T1000 (cell line): ENCODE measurements at regions not wholly inside any gene's neighbourhood (a gene's known extent, or its start where the extent isn't known, plus 50 kb on each side); places are given as distances from the start of the nearest gene placed in this dataset.

Experiments used
- DNase-seq: peaks from one replicate; lab custom pipeline; 2025; ENCODE audit warnings: mixed read lengths; lab: John Stamatoyannopoulos, UW

- DNase-seq: no peak
These were observed 544.6 kb upstream of the ZEB2 start for GRCh38 chr2:145064511-145064910.

DNA sequence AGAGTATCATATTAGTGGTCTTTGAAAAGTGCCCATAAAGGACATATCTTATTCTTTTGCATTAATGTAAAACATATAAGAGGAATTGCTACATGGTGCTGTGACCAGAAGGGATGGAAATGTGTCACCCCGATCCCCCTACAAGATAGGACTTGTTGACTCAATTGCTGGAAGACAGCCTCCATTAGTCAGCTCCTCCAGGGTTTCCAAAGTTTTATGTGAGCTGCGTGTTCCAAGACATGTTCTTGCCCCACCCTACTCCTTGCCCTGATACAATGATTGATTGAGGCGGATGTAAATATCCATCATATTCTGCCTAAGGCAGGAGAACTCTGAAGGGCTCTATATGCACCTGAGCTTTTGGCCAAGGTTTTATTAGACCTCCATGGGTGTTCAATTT lies 541.0 kb upstream of the ZEB2 start:
- DNase-seq: no peak

DNA sequence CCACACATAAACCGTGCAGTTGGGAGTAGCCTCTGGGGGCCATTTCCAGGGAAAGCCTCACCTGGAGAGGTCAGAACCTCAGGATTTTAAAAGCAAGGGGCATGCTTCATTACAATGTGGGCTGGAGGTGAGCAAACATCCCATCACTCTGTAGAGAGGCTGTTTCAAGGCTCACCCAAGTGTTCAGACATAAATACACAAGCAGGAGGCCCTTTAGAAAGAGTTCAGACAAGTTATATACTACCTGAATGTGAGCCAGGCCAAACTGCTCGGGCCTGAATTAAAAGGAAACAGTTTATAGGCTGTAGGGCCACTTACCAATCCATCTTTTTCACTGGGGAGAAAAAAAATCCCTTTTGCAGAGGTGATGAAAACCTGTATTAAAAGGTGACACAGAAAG lies 540.0 kb upstream of the ZEB2 start:
- no peak for DNase-seq

DNA sequence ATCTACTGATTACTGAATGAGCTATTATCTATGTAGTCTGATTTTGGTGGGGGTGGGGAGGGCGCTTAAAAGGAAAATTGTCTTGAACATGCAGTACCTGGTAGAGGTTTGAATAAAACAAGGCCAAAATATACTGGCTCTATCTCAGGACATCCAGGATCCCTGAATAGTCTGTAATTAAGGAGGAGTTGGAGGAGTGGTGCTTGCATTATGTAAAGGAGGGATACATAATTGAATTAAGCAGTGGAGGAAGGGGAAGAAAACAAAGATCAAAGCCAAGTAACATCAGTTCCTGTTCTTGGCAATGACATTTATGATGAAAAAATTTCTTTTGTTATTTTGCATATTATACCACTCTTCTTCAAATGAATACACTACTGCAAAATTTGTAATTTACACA lies 539.4 kb upstream of the ZEB2 start:
- DNase-seq: no peak

DNA sequence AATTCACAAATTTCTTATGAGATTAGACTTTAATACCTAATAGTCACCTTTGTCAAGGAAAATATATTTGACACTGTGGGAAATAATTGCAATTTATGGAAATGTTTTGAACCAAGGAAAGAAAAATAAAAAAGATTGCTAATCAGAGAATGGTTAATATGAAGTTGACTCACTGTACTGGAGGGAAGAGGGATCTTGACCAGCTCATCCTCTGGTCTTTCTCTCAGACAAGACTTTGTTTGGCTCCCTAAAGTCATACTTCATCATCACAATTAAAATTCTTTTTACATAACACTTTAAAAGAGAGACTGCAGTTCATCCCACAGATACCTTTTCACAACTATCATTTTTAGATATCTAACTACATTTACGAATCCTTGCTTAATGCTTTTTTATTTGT lies 538.5 kb upstream of the ZEB2 start:
- no peak for DNase-seq

GRCh38 chr2:145055651-145056050 lies 535.7 kb upstream of the ZEB2 start:
- DNase-seq: no peak

- no peak for DNase-seq
These were observed 530.2 kb upstream of the ZEB2 start for GRCh38 chr2:145050134-145050533.

GRCh38 chr2:145049475-145049874 lies 529.6 kb upstream of the ZEB2 start:
- no peak for DNase-seq

DNA sequence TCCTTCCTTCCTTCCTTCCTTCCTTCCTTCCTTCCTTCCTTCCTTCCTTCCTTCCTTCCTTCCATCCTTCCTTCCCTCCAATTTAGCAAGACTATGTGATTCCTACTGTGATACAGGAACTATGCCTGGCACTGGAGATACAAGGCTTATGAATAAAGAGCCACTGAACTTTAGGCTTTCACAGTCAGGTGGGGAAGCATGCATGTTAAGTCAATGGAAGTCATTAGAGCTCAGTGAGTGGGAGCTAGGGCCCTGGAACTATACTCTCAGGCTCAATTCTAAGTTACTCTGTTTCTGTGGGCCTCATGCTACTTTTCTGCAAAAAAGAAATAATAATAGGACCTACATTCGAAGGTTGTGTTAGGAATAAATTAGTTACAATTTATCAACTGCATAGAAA lies 527.6 kb upstream of the ZEB2 start:
- DNase-seq: no peak

GRCh38 chr2:145044491-145044890 lies 524.6 kb upstream of the ZEB2 start:
- DNase-seq: no peak

DNA sequence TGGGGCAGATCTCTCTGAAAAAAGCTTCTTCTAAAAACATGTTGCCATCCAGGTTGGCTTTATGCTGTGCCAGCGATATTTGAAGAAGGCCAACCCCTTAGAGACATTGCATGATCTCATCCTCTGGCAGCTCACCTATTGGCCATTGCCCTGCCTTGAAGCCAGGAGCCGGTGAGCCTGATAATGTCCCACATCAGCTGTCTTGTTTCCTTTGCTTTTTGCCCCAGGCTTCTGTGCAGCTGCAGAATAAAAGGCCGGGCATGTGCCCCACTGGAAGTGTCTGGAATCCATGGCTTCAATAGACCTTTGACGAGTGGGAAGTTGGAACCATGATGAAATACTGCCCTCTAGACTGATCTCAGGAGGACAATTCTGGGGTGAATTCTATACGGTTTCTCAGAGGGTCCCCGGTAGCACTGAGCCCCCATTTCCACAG lies 523.5 kb upstream of the ZEB2 start:
- DNase-seq: no peak

- no peak for DNase-seq
These were observed 521.8 kb upstream of the ZEB2 start for GRCh38 chr2:145041706-145042105.

GRCh38 chr2:145040433-145040832 lies 520.5 kb upstream of the ZEB2 start:
- no peak for DNase-seq

GRCh38 chr2:145038041-145038525 lies 518.2 kb upstream of the ZEB2 start:
- DNase-seq: no peak

GRCh38 chr2:145036421-145037011 lies 516.6 kb upstream of the ZEB2 start:
- no peak for DNase-seq

DNA sequence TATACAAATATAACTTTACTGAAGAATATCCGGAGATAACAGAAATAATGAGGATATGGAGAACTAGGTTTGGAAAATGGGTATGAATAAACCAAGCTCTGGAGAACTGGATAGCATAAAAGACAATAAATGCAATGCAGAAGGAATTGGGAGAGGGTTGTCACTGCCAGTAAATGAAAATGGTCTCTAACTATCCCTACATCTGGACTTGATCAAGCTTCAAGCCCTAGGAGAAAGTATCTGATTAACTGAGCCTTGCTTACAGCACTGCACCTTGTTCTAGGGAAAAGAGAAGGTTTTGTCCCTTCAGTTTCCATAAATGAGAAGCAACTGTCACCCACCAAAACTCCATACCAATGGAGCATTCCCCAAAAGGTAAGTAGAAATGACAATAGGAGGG lies 514.6 kb upstream of the ZEB2 start:
- no peak for DNase-seq

DNA sequence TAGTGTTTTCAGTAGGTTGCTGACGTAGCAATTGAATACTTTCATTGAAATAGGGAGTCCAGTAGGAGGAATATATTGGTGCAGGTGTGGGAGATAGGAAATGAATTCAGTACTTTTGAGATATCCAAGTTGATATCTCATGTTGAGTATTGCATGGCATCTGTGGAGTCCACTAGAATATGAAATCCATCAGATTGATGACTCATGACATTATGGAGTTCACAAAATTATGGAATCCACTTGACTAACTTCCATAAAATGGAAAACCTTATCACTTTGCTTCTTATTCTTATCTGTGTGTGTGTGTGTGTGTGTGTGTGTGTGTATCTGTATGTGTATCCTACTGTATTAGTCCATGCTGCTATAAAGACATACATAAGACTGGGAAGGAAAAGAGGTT lies 513.5 kb upstream of the ZEB2 start:
- DNase-seq: no peak

- no peak for DNase-seq
These were observed 512.9 kb upstream of the ZEB2 start for GRCh38 chr2:145032791-145033190.

DNA sequence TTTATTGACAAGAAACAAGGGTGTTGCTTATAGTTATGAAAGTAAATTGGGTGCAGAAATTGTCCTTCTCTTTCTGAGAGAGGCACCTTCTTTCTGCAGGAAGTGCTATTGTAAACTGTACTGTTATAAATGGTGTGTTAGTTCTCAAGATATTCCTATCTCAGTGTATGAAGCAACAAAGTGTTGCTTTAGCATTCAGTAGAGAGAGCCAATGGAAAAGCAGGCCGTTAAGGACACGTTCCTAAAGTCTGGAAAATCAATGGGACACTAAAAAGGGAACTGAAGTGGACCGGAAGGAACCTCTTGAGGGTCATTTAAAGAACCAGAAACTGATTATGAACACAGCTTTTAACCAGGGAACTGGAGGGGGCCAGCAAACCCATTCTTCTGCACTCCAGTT lies 510.0 kb upstream of the ZEB2 start:
- no peak for DNase-seq

GRCh38 chr2:145029081-145029480 lies 509.2 kb upstream of the ZEB2 start:
- no peak for DNase-seq

DNA sequence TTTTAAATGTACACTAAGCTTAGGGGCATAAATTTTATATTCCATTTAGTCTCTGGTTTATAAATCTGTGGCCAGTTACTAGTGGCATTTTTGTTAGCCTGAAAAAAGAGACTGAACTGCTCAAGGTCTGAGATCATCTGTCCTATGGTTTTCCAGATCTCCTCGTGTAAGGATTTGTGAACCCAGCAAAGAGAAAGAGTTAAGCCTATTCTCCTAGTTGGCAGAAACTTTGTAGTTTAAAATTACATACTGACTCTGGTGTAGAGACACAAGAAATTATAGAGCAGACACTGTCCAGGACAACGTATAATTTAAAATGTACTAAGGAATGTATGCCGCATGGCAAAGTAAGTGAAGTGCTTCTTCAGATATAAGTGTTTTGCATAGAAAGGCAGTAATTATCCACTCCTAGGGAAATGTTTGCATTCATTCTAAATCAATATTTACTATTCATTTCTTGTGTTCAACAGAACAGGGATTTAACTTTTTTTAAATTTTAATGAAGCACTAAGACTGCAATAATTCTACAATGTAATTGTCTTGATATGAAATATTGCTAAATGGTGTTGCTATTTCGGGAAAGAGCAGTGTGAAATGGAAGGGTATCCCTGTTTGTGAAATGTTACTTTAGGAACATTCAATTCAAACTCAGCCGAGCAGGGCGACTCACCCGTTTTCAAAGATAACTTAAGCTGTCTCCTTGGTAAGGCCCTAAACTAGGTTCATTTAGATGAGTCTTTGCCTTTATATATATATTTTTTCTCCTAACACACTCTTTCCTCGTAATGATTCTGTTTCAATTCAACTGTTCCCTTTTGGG lies 508.4 kb upstream of the ZEB2 start:
- no peak for DNase-seq

- no peak for DNase-seq
These were observed 506.8 kb upstream of the ZEB2 start for GRCh38 chr2:145026456-145027455.
